ENCODE measurements at regions not wholly inside any gene's neighbourhood (a gene's known extent, or its start where the extent isn't known, plus 50 kb on each side); places are given as distances from the start of the nearest gene placed in this dataset.

GRCh38 chr2:237185553-237185925, 99.8 kb downstream of the COPS8 start:
- BruUV-seq (replicated peaks) = no TSS peak
- no peaks in the 10 kb centered on the region for H3K79me2 ChIP-seq (ENCODE audit: control insufficient read depth, insufficient read depth, low read length)
- H3K4me1 ChIP-seq (ENCODE audit: control insufficient read depth, extremely low read depth, insufficient read depth, low read length) = no peaks in the 10 kb centered on the region
- ChIA-PET POLR2A (no interaction called here), CTCF (interaction anchor here (1.4 to 1.6 kb wide), 3 partner anchors 9 to 21 kb away, joined by 3 to 7 read pairs (median 5); no protein-coding TSS in a partner anchor)
- TF ChIP-seq MAX (IDR thresholded peaks at IDR 0.05; ENCODE audit: insufficient read depth, insufficient read length) (no peak), MYC (IDR thresholded peaks at IDR 0.05; ENCODE audit: low read depth, low read length) (no peak)
- no peak overlapping the region for H3K4me3 ChIP-seq (replicated peaks in 1 of 3; ENCODE audit: insufficient read depth in 1 of 3, low read depth in 1 of 3, low read length in 3 of 3)
- no peaks in the 10 kb centered on the region for H3K27me3 ChIP-seq (ENCODE audit: control insufficient read depth in 2 of 2, insufficient read depth in 2 of 2, low read length in 2 of 2)
- H2AFZ ChIP-seq (ENCODE audit: low read depth, low read length) = no peak overlapping the region
- H3K9ac ChIP-seq (replicated peaks; ENCODE audit: extremely low read depth, insufficient read depth, low read length) = no peak overlapping the region
- no peak overlapping the region for H3K27ac ChIP-seq (ENCODE audit: insufficient read depth, low read depth, low read length)
- FAIRE-seq (no peak), DNase-seq (ENCODE audit: low read depth, low spot score) (no peak)
- dilution Hi-C loops (cut with MboI; ENCODE audit: extremely low pct_ligation_motif_present, low sequenced_read_pairs) = no loop called here
- H3K9me1 ChIP-seq (replicated peaks; ENCODE audit: control insufficient read depth, extremely low read depth, insufficient read depth, low read length) = no peaks in the 10 kb centered on the region
- intact Hi-C loops (cut with micrococcal nuclease) = no loop called here
- no peak overlapping the region for H3K4me2 ChIP-seq (ENCODE audit: insufficient read depth, low read length)
- no peaks in the 10 kb centered on the region for H4K20me1 ChIP-seq (replicated peaks; ENCODE audit: control insufficient read depth, extremely low read depth, insufficient read depth, low read length)
- no peaks in the 10 kb centered on the region for H3K36me3 ChIP-seq (ENCODE audit: control insufficient read depth in 2 of 2, extremely low read depth in 1 of 2, insufficient read depth in 2 of 2, low read length in 2 of 2)
- no peaks in the 10 kb centered on the region for H3K9me3 ChIP-seq (replicated peaks; ENCODE audit: control insufficient read depth, insufficient read depth, low read length)

- no peak for DNase-seq (ENCODE audit: low read depth, low spot score)
- no TSS peak for BruUV-seq (replicated peaks)
- H2AFZ ChIP-seq (ENCODE audit: low read depth, low read length) = no peak overlapping the region
- no peaks in the 10 kb centered on the region for H3K27me3 ChIP-seq (ENCODE audit: control insufficient read depth in 2 of 2, insufficient read depth in 2 of 2, low read length in 2 of 2)
- intact Hi-C loops (cut with micrococcal nuclease) = no loop called here
- dilution Hi-C loops (cut with MboI; ENCODE audit: extremely low pct_ligation_motif_present, low sequenced_read_pairs) = no loop called here
- H3K79me2 ChIP-seq (ENCODE audit: control insufficient read depth, insufficient read depth, low read length) = no peaks in the 10 kb centered on the region
- H3K4me3 ChIP-seq (replicated peaks in 1 of 3; ENCODE audit: insufficient read depth in 1 of 3, low read depth in 1 of 3, low read length in 3 of 3) = no peak overlapping the region
- no peak overlapping the region for H3K9ac ChIP-seq (replicated peaks; ENCODE audit: extremely low read depth, insufficient read depth, low read length)
- H3K4me1 ChIP-seq (ENCODE audit: control insufficient read depth, extremely low read depth, insufficient read depth, low read length) = no peaks in the 10 kb centered on the region
- ChIA-PET POLR2A (no interaction called here), CTCF (no interaction called here)
- no peak overlapping the region for H3K27ac ChIP-seq (ENCODE audit: insufficient read depth, low read depth, low read length)
- no peaks in the 10 kb centered on the region for H3K36me3 ChIP-seq (ENCODE audit: control insufficient read depth in 2 of 2, extremely low read depth in 1 of 2, insufficient read depth in 2 of 2, low read length in 2 of 2)
- H3K4me2 ChIP-seq (ENCODE audit: insufficient read depth, low read length) = no peak overlapping the region
- no peak for FAIRE-seq
- no peaks in the 10 kb centered on the region for H3K9me3 ChIP-seq (replicated peaks; ENCODE audit: control insufficient read depth, insufficient read depth, low read length)
- no peaks in the 10 kb centered on the region for H3K9me1 ChIP-seq (replicated peaks; ENCODE audit: control insufficient read depth, extremely low read depth, insufficient read depth, low read length)
- TF ChIP-seq MYC (IDR thresholded peaks at IDR 0.05; ENCODE audit: low read depth, low read length) = no peak
- H4K20me1 ChIP-seq (replicated peaks; ENCODE audit: control insufficient read depth, extremely low read depth, insufficient read depth, low read length) = no peaks in the 10 kb centered on the region
Measured at GRCh38 chr2:237189799-237190198, 104.1 kb downstream of the COPS8 start.
